Frontal cortex (tissue), 3 donors: ENCODE measurements at regions not wholly inside any gene's neighbourhood (a gene's known extent, or its start where the extent isn't known, plus 50 kb on each side); places are given as distances from the start of the nearest gene placed in this dataset.

Source experiments
- DNase-seq, 2 donors: peaks; one replicate each; pipeline ENCODE4 v3.0.0; 2012; ENCODE audit warnings: low spot score in 2 of 2
- FAIRE-seq: peaks from 2 replicates; lab custom pipeline; 2012; peaks lifted over from hg19 to GRCh38; lab: Jason Lieb, UNC
- donor health status: control.
- donor health status: control.
- donor health status: control.

- no peak for FAIRE-seq
Measured at GRCh38 chr2:8058652-8059051, 623.2 kb upstream of the ID2 start.

GRCh38 chr2:8059255-8059654, 622.6 kb upstream of the ID2 start:
- DNase-seq (no peak), FAIRE-seq (no peak)

More at GRCh38 chr2:8058652-8059051, 623.2 kb upstream of the ID2 start:
- DNase-seq, result no peak

- DNase-seq, result no peak
- no peak for FAIRE-seq
Measured at GRCh38 chr2:8059794-8060193, 622.1 kb upstream of the ID2 start.

- DNase-seq (no peak), FAIRE-seq (no peak)
Measured at GRCh38 chr2:8061219-8061618, 620.6 kb upstream of the ID2 start.

GRCh38 chr2:8064603-8065002, 617.3 kb upstream of the ID2 start:
- no peak for DNase-seq
- no peak for FAIRE-seq

GRCh38 chr2:8065191-8065590, 616.7 kb upstream of the ID2 start:
- no peak for DNase-seq
- no peak for FAIRE-seq

GRCh38 chr2:8067784-8068336, 614.0 kb upstream of the ID2 start:
- no peak for DNase-seq

GRCh38 chr2:8072907-8073306, 608.9 kb upstream of the ID2 start:
- DNase-seq (no peak), FAIRE-seq (no peak)

More at GRCh38 chr2:8067784-8068336, 614.0 kb upstream of the ID2 start:
- FAIRE-seq, result no peak

- no peak for DNase-seq
- FAIRE-seq, result no peak
Measured at GRCh38 chr2:8073916-8074315, 607.9 kb upstream of the ID2 start.

- DNase-seq (no peak), FAIRE-seq (no peak)
Measured at GRCh38 chr2:8076448-8077342, 605.2 kb upstream of the ID2 start.

GRCh38 chr2:8078705-8079104, 603.2 kb upstream of the ID2 start:
- FAIRE-seq, result no peak
- no peak for DNase-seq

GRCh38 chr2:8080063-8080462, 601.8 kb upstream of the ID2 start:
- no peak for DNase-seq
- no peak for FAIRE-seq

GRCh38 chr2:8081130-8081529, 600.7 kb upstream of the ID2 start:
- no peak for DNase-seq
- FAIRE-seq, result no peak

- FAIRE-seq (no peak), DNase-seq (no peak)
Measured at GRCh38 chr2:8082840-8083239, 599.0 kb upstream of the ID2 start.

GRCh38 chr2:8086357-8086756, 595.5 kb upstream of the ID2 start:
- DNase-seq (no peak), FAIRE-seq (no peak)

- FAIRE-seq (no peak), DNase-seq (no peak)
Measured at GRCh38 chr2:8086796-8087479, 594.9 kb upstream of the ID2 start.

GRCh38 chr2:8087480-8087840, 594.4 kb upstream of the ID2 start:
- no peak for FAIRE-seq
- DNase-seq, result no peak

GRCh38 chr2:8088810-8089209, 593.0 kb upstream of the ID2 start:
- FAIRE-seq (no peak), DNase-seq (no peak)

GRCh38 chr2:8089596-8089995, 592.3 kb upstream of the ID2 start:
- FAIRE-seq, result no peak
- DNase-seq, result no peak

GRCh38 chr2:8090748-8091700, 590.8 kb upstream of the ID2 start:
- FAIRE-seq (no peak), DNase-seq (no peak)
